Gastroesophageal sphincter (tissue), 3 donors: ENCODE measurements at regions not wholly inside any gene's neighbourhood (a gene's known extent, or its start where the extent isn't known, plus 50 kb on each side); places are given as distances from the start of the nearest gene placed in this dataset.

ENCODE experiments used
- CTCF ChIP-seq, 4 experiments: fragments of 200-600 bp in 2 of 4; fragments of 450-650 bp in 2 of 4; sonication (generic) in 1 of 4; IDR thresholded peaks; one replicate each; pipeline ENCODE4 v1.5.1; 2017 to 2019; ENCODE audit warnings: antibody characterized with exemption in 4 of 4, mild to moderate bottlenecking in 2 of 4, moderate library complexity in 2 of 4
- EP300 ChIP-seq: sonication (generic); formaldehyde crosslinking; IDR thresholded peaks from one replicate; pipeline ENCODE4 v1.6.1; 2017; ENCODE audit warnings: antibody characterized with exemption, mild to moderate bottlenecking
- POLR2A ChIP-seq, 2 donors: fragments of 450-650 bp; IDR thresholded peaks; one replicate each; pipeline ENCODE4 v1.6.1; 2017; ENCODE audit warnings: antibody characterized with exemption in 2 of 2, mild to moderate bottlenecking in 2 of 2, moderate library complexity in 1 of 2

DNA sequence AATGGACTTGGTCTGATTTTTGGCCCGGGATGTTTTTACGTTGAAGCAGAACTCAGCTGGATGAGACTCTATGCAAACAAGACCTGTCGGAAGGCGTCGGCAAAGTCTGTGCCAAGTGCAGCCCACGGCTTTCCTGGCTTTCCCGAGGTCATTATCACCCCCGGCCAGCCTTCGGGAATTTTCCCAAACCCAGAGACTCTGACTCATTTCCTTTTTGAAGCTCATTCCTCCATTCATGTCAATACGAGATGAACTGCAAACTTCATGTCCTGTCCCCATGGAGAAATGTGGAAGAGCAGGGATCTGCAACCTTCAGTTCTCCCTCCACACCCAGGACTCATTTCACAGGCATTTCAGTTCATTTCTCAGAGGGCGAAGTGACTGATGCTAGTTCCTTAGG lies 95.3 kb downstream of the IRX2 start:
- TF ChIP-seq POLR2A (IDR thresholded peaks at IDR 0.05) (no peak), CTCF (IDR thresholded peaks at IDR 0.05) (no peak), EP300 (no peak)
